H1 (cell line): ENCODE measurements at regions not wholly inside any gene's neighbourhood (a gene's known extent, or its start where the extent isn't known, plus 50 kb on each side); places are given as distances from the start of the nearest gene placed in this dataset.
A peak's percentile ranks its signal among the peaks of the same experiment; 100 is the strongest.

Experiments
- CTCF ChIA-PET: fragments of 300-600 bp; sonication (Branson Sonifier 250); formaldehyde crosslinking; loops from one replicate; lab custom pipeline; 2021; ENCODE audit not compliant: partially characterized antibody; lab: Charles Lee
- POLR2A ChIA-PET: fragments of 300-600 bp; sonication (Branson Sonifier 250); formaldehyde crosslinking; loops from one replicate; lab custom pipeline; 2021; ENCODE audit warnings: inconsistent platforms; ENCODE audit not compliant: partially characterized antibody; lab: Charles Lee
- DNase-seq, 2 experiments: peaks; one replicate each; pipeline versions ENCODE4 v3.0.0 to v3.0.0-alpha.2; 2010 to 2022; ENCODE audit warnings: low spot score in 2 of 2, low read depth in 1 of 2, mixed read lengths in 1 of 2
- FAIRE-seq: peaks from 2 replicates; lab custom pipeline; 2011; peaks lifted over from hg19 to GRCh38; lab: Jason Lieb, UNC
- H2AFZ ChIP-seq: 2 replicates; pipeline ENCODE4 v1.8.1; 2012; ENCODE audit warnings: low read length, inconsistent platforms
- H2AK5ac ChIP-seq: 2 replicates; pipeline ENCODE4 v1.6.1; 2013; ENCODE audit warnings: low read depth, low read length
- H2BK120ac ChIP-seq: replicated peaks from 2 replicates; pipeline ENCODE3; 2013; ENCODE audit warnings: low read depth, low read length, inconsistent platforms
- H2BK12ac ChIP-seq: 2 replicates; pipeline ENCODE4 v1.6.1; 2013; ENCODE audit warnings: low read depth, low read length
- H2BK15ac ChIP-seq: 2 replicates; pipeline ENCODE4 v1.6.1; 2013; ENCODE audit warnings: low read length
- H2BK20ac ChIP-seq: 2 replicates; pipeline ENCODE4 v1.6.1; 2013; ENCODE audit warnings: low read length
- H2BK5ac ChIP-seq: 2 replicates; pipeline ENCODE4 v1.6.1; 2013; ENCODE audit warnings: low read depth, low read length
- H3K14ac ChIP-seq: 2 replicates; pipeline ENCODE4 v1.6.1; 2013; ENCODE audit warnings: inconsistent platforms; ENCODE audit not compliant: insufficient read length
- H3K18ac ChIP-seq: 2 replicates; pipeline ENCODE4 v1.6.1; 2013; ENCODE audit warnings: low read length; ENCODE audit errors: extremely low read depth
- H3K23ac ChIP-seq: 2 replicates; pipeline ENCODE4 v1.6.1; 2013; ENCODE audit warnings: inconsistent platforms; ENCODE audit not compliant: insufficient read length
- H3K23me2 ChIP-seq: 2 replicates; pipeline ENCODE4 v1.6.1; 2013; ENCODE audit warnings: low read depth, low read length
- H3K27ac ChIP-seq: 2 replicates; pipeline ENCODE4 v1.6.1; 2011; ENCODE audit warnings: low read depth, low read length, inconsistent platforms
- H3K27me3 ChIP-seq, 4 experiments: replicated peaks in 1 of 4; 1 replicate in 1 of 4; 2 replicates in 3 of 4; pipeline versions ENCODE4 v1.6.1 to v1.8.1; 2011 to 2013; ENCODE audit warnings: low read length in 3 of 4, mild to moderate bottlenecking in 3 of 4, inconsistent platforms in 2 of 4, mixed read lengths in 2 of 4, moderate library complexity in 1 of 4; ENCODE audit not compliant: control insufficient read depth in 3 of 4, insufficient read depth in 3 of 4; ENCODE audit errors: extremely low read depth in 1 of 4
- H3K36me3 ChIP-seq, 4 experiments: 2 replicates each; pipeline versions ENCODE4 v1.6.1 to v1.8.1; 2011 to 2013; ENCODE audit warnings: mild to moderate bottlenecking in 4 of 4, low read length in 3 of 4, moderate library complexity in 2 of 4, control low read depth in 1 of 4, inconsistent platforms in 1 of 4; ENCODE audit not compliant: insufficient read depth in 4 of 4, control insufficient read depth in 2 of 4
- H3K4ac ChIP-seq: replicated peaks from 2 replicates; pipeline ENCODE3; 2013; ENCODE audit warnings: low read length, low read depth, mixed read lengths, inconsistent platforms; ENCODE audit not compliant: insufficient read length
- H3K4me1 ChIP-seq, 4 experiments: replicated peaks in 1 of 4; 1 replicate in 1 of 4; 2 replicates in 3 of 4; pipeline versions ENCODE4 v1.6.1 to v1.8.1; 2011 to 2013; ENCODE audit warnings: low read length in 3 of 4, inconsistent platforms in 2 of 4, mixed read lengths in 1 of 4; ENCODE audit not compliant: insufficient read depth in 4 of 4, control insufficient read depth in 3 of 4
- H3K4me2 ChIP-seq, 2 experiments: 2 replicates each; pipeline versions ENCODE4 v1.6.1 to v1.8.1; 2011 to 2013; ENCODE audit warnings: low read depth in 2 of 2, low read length in 2 of 2, control low read depth in 1 of 2, inconsistent platforms in 1 of 2, mild to moderate bottlenecking in 1 of 2; ENCODE audit not compliant: insufficient read depth in 1 of 2
- H3K4me3 ChIP-seq, 4 experiments: fragments of 200-600, 300-600 bp in 1 of 4; sonication (generic), shearing (Covaris generic), sonication (Bioruptor Twin) in 1 of 4; 2 replicates each; pipeline versions ENCODE4 v1.5.1 to v1.8.1; 2011 to 2016; ENCODE audit warnings: low read length in 4 of 4, low read depth in 3 of 4, control low read depth in 2 of 4, inconsistent platforms in 2 of 4, mild to moderate bottlenecking in 2 of 4, mixed read lengths in 1 of 4, moderate library complexity in 1 of 4; ENCODE audit not compliant: insufficient read depth in 2 of 4; ENCODE audit errors: extremely low read depth in 1 of 4
- H3K56ac ChIP-seq: replicated peaks from 2 replicates; pipeline ENCODE3; 2013; ENCODE audit warnings: low read depth, mild to moderate bottlenecking, mixed read lengths, low read length, inconsistent platforms; ENCODE audit not compliant: insufficient read length
- H3K79me1 ChIP-seq: 2 replicates; pipeline ENCODE4 v1.6.1; 2013; ENCODE audit warnings: low read depth, low read length, control low read depth
- H3K79me2 ChIP-seq, 2 experiments: 2 replicates each; pipeline versions ENCODE4 v1.6.1 to v1.8.1; 2012 to 2013; ENCODE audit warnings: low read length in 2 of 2, mild to moderate bottlenecking in 2 of 2, inconsistent platforms in 1 of 2; ENCODE audit not compliant: insufficient read depth in 2 of 2, control insufficient read depth in 1 of 2
- H3K9ac ChIP-seq, 4 experiments: replicated peaks in 1 of 4; 1 replicate in 1 of 4; 2 replicates in 3 of 4; pipeline versions ENCODE4 v1.6.1 to v1.8.1; 2011 to 2013; ENCODE audit warnings: low read depth in 3 of 4, low read length in 3 of 4, control low read depth in 2 of 4, mild to moderate bottlenecking in 2 of 4, moderate library complexity in 2 of 4, inconsistent platforms in 1 of 4; ENCODE audit errors: extremely low read depth in 1 of 4
- H3K9me3 ChIP-seq, 2 experiments: 2 replicates each; pipeline versions ENCODE4 v1.6.1 to v1.8.1; 2012 to 2013; ENCODE audit warnings: mild to moderate bottlenecking in 2 of 2, moderate library complexity in 2 of 2, control low read depth in 1 of 2, inconsistent platforms in 1 of 2, low read depth in 1 of 2, low read length in 1 of 2, mixed read lengths in 1 of 2; ENCODE audit not compliant: insufficient read depth in 2 of 2
- H4K20me1 ChIP-seq, 2 experiments: replicated peaks in 1 of 2; 2 replicates each; pipeline versions ENCODE3 to v1.8.1; 2011 to 2013; ENCODE audit warnings: inconsistent platforms in 2 of 2, low read length in 2 of 2, mild to moderate bottlenecking in 1 of 2; ENCODE audit not compliant: insufficient read depth in 2 of 2, control insufficient read depth in 1 of 2
- H4K5ac ChIP-seq: 2 replicates; pipeline ENCODE4 v1.6.1; 2013; ENCODE audit warnings: low read length, low read depth, mixed read lengths, inconsistent platforms; ENCODE audit not compliant: insufficient read length
- H4K8ac ChIP-seq: 2 replicates; pipeline ENCODE4 v1.8.0; 2013; ENCODE audit warnings: mild to moderate bottlenecking, moderate library complexity, low read length, inconsistent platforms; ENCODE audit not compliant: insufficient read depth; ENCODE audit errors: extremely low read depth
- H4K91ac ChIP-seq: replicated peaks from 2 replicates; pipeline ENCODE3; 2013; ENCODE audit warnings: low read length, mixed read lengths, inconsistent platforms; ENCODE audit not compliant: insufficient read length
- CHD1 ChIP-seq: IDR thresholded peaks from 2 replicates; pipeline ENCODE4 v1.6.1; 2012; ENCODE audit warnings: low read depth, low read length, improper control_type of control experiment
- CTCF ChIP-seq, 3 experiments: IDR thresholded peaks; 1 replicate in 2 of 3; 2 replicates in 1 of 3; pipeline versions ENCODE4 v1.5.1 to v1.6.1; 2011; ENCODE audit warnings: low read length in 3 of 3, mild to moderate bottlenecking in 3 of 3, inconsistent platforms in 2 of 3, low read depth in 1 of 3, moderate library complexity in 1 of 3; ENCODE audit not compliant: insufficient read depth in 1 of 3; ENCODE audit errors: control extremely low read depth in 1 of 3
- EP300 ChIP-seq, 2 experiments: IDR thresholded peaks; 1 replicate in 1 of 2; 2 replicates in 1 of 2; pipeline ENCODE4 v1.6.1; 2011 to 2012; ENCODE audit warnings: low read depth in 2 of 2, low read length in 2 of 2, mild to moderate bottlenecking in 2 of 2, borderline replicate concordance in 1 of 2, inconsistent platforms in 1 of 2, moderate library complexity in 1 of 2
- JUN ChIP-seq: IDR thresholded peaks from 2 replicates; pipeline ENCODE4 v1.6.1; 2011; ENCODE audit warnings: low read depth, mild to moderate bottlenecking, improper control_type of control experiment, low read length
- JUND ChIP-seq: IDR thresholded peaks from 2 replicates; pipeline ENCODE4 v1.6.1; 2011; ENCODE audit warnings: mild to moderate bottlenecking, improper control_type of control experiment, low read length
- POLR2AphosphoS5 ChIP-seq: IDR thresholded peaks from 2 replicates; pipeline ENCODE4 v1.6.1; 2011; ENCODE audit warnings: low read depth, low read length
- RAD21 ChIP-seq, 2 experiments: IDR thresholded peaks in 1 of 2; conservative IDR thresholded peaks in 1 of 2; 2 replicates each; pipeline ENCODE4 v1.6.1; 2011; ENCODE audit warnings: low read depth in 2 of 2, low read length in 2 of 2, improper control_type of control experiment in 1 of 2, inconsistent platforms in 1 of 2, mild to moderate bottlenecking in 1 of 2, moderate library complexity in 1 of 2
- SIN3A ChIP-seq, 2 experiments: IDR thresholded peaks in 1 of 2; conservative IDR thresholded peaks in 1 of 2; 2 replicates each; pipeline ENCODE4 v1.6.1; 2011 to 2012; ENCODE audit warnings: low read length in 2 of 2, improper control_type of control experiment in 1 of 2, low read depth in 1 of 2, mild to moderate bottlenecking in 1 of 2
- WGBS, 2 experiments: shearing (Covaris generic) in 1 of 2; methylation state at CpG; one replicate each; pipeline versions ENCODE4 v1.1.6 to v1.1.7; 2013 to 2015; ENCODE audit warnings: low lambda C conversion rate in 2 of 2, mixed read lengths in 2 of 2, inconsistent platforms in 1 of 2, low coverage in 1 of 2, missing lambda C conversion rate in 1 of 2; ENCODE audit not compliant: insufficient replicate concordance in 2 of 2, insufficient coverage in 1 of 2, insufficient read length in 1 of 2; ENCODE audit errors: extremely low coverage in 1 of 2, missing lambda C conversion rate in 1 of 2; 5-methylcytosine and 5-hydroxymethylcytosine counted together

- Histone ChIP-seq H3K79me2 (no peaks in the 10 kb centered on the region), H3K18ac (no peak overlapping the region), H3K23me2 (no peaks in the 10 kb centered on the region), H3K14ac (no peak overlapping the region), H2BK15ac (no peak overlapping the region), H3K9ac (no peak overlapping the region), H2AK5ac (no peak overlapping the region), H3K79me1 (no peaks in the 10 kb centered on the region), H3K9me3 (no peaks in the 10 kb centered on the region), H3K56ac (no peak overlapping the region), H3K27ac (no peak overlapping the region), H3K27me3 (no peaks in the 10 kb centered on the region), H2BK12ac (no peak overlapping the region), H3K4me2 (no peak overlapping the region), H4K8ac (no peak overlapping the region), H3K4ac (no peak overlapping the region), H2BK120ac (no peak overlapping the region), H3K4me1 (peaks cover 0 to 2% (median under 1%) of the 10 kb centered on the region in 4 experiments; a peak in 1 of 7 replicates), H4K20me1 (no peaks in the 10 kb centered on the region), H4K91ac (no peak overlapping the region), H2AFZ (peak overlapping the region; percentile 81), H3K4me3 (no peak overlapping the region), H2BK20ac (no peak overlapping the region), H4K5ac (no peak overlapping the region), H2BK5ac (no peak overlapping the region), H3K36me3 (no peaks in the 10 kb centered on the region), H3K23ac (no peak overlapping the region)
- ChIA-PET CTCF (interaction anchor here (0.6 to 4.3 kb wide), 22 partner anchors 10 to 479 kb away, joined by 3 to 31 read pairs (median 3); no protein-coding TSS in a partner anchor), POLR2A (no interaction called here)
- peak; percentile 29 to 46 for DNase-seq
- WGBS, 2 experiments: 61% methylated on average over 9 of the region's 9 CpGs; no CpG with 5 or more reads in 1 of the 2 experiments
- no peak for FAIRE-seq
- TF ChIP-seq SIN3A (conservative IDR thresholded peaks at IDR 0.05 in 1 of 2, IDR thresholded peaks at IDR 0.05 in 1 of 2; ENCODE audit: low read depth in 1 of 2, low read length in 2 of 2): no peak
- no peak for TF ChIP-seq JUND
- no peak for TF ChIP-seq POLR2AphosphoS5
- no peak for TF ChIP-seq EP300 (IDR thresholded peaks at IDR 0.05; ENCODE audit: borderline replicate concordance in 1 of 2, low read depth in 2 of 2, low read length in 2 of 2)
- TF ChIP-seq RAD21 (IDR thresholded peaks at IDR 0.05 in 1 of 2, conservative IDR thresholded peaks at IDR 0.05 in 1 of 2; ENCODE audit: low read depth in 2 of 2, low read length in 2 of 2): peak; percentile 53 to 67
- no peak for TF ChIP-seq CHD1
- peak in 2 of 3 experiments; percentile 50 to 52; a peak in 3 of 4 replicates for TF ChIP-seq CTCF (IDR thresholded peaks at IDR 0.05; ENCODE audit: control extremely low read depth in 1 of 3, insufficient read depth in 1 of 3, low read depth in 1 of 3, low read length in 3 of 3)
- no peak for TF ChIP-seq JUN
These were observed 252.1 kb upstream of the N4BP1 start for GRCh38 chr16:48862087-48862532.
